HCT116 (cell line): ENCODE measurements at regions not wholly inside any gene's neighbourhood (a gene's known extent, or its start where the extent isn't known, plus 50 kb on each side); places are given as distances from the start of the nearest gene placed in this dataset.

Experiments used
- EZH2 ChIP-seq: fragments of 200-600 bp; sonication (generic); IDR thresholded peaks from 2 replicates; pipeline ENCODE4 v1.6.1; 2017; ENCODE audit warnings: antibody characterized with exemption, mixed run types
- EZH2phosphoT487 ChIP-seq: fragments of 200-600 bp; IDR thresholded peaks from 2 replicates; pipeline ENCODE4 v1.6.1; 2018; ENCODE audit warnings: antibody characterized with exemption, borderline replicate concordance
- POLR2A ChIP-seq: IDR thresholded peaks from 2 replicates; pipeline ENCODE4 v1.7.0; 2011; ENCODE audit warnings: borderline replicate concordance; ENCODE audit not compliant: insufficient read depth, insufficient read length; ENCODE audit errors: extremely low read depth
- TF ChIP-seq, protein P1 (sequence below), 3 experiments: fragments of 200-600 bp in 1 of 3; sonication (generic) in 1 of 3; IDR thresholded peaks in 2 of 3; conservative IDR thresholded peaks in 1 of 3; 2 replicates each; pipeline ENCODE4 v1.5.1; 2012 to 2017; ENCODE audit warnings: low read depth in 2 of 3, low read length in 2 of 3, antibody characterized with exemption in 1 of 3, borderline replicate concordance in 1 of 3, control low read depth in 1 of 3, mild to moderate bottlenecking in 1 of 3, mixed read lengths in 1 of 3, mixed run types in 1 of 3, moderate library complexity in 1 of 3; ENCODE audit not compliant: insufficient read depth in 1 of 3
- TF ChIP-seq, protein P2 (sequence below): IDR thresholded peaks from 2 replicates; pipeline ENCODE4 v1.6.1; 2012; ENCODE audit warnings: low read depth

DNA sequence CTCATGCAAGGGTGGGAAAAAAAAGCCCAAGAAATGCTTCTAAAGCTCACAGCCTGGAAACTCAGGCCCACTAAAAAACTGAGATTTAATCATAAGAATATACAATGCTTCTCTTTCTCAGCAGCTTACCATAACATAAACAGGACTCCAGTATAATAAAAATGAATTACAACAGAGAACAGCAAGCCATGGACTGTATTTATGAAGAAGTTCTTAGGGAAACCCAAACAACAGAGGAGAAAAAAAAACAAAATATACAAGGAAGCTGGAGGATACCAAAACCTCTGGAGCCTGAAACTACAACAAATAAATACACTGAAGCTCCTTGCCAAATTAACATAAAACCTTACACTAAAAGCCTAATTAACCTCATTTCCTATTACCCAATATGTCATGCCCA lies 187.8 kb downstream of the RDH14 start:
- TF ChIP-seq, protein P1, sequence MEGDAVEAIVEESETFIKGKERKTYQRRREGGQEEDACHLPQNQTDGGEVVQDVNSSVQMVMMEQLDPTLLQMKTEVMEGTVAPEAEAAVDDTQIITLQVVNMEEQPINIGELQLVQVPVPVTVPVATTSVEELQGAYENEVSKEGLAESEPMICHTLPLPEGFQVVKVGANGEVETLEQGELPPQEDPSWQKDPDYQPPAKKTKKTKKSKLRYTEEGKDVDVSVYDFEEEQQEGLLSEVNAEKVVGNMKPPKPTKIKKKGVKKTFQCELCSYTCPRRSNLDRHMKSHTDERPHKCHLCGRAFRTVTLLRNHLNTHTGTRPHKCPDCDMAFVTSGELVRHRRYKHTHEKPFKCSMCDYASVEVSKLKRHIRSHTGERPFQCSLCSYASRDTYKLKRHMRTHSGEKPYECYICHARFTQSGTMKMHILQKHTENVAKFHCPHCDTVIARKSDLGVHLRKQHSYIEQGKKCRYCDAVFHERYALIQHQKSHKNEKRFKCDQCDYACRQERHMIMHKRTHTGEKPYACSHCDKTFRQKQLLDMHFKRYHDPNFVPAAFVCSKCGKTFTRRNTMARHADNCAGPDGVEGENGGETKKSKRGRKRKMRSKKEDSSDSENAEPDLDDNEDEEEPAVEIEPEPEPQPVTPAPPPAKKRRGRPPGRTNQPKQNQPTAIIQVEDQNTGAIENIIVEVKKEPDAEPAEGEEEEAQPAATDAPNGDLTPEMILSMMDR (IDR thresholded peaks at IDR 0.05 in 2 of 3, conservative IDR thresholded peaks at IDR 0.05 in 1 of 3; ENCODE audit: borderline replicate concordance in 1 of 3, insufficient read depth in 1 of 3, low read depth in 2 of 3, low read length in 2 of 3) = no peak
- TF ChIP-seq, protein P2, sequence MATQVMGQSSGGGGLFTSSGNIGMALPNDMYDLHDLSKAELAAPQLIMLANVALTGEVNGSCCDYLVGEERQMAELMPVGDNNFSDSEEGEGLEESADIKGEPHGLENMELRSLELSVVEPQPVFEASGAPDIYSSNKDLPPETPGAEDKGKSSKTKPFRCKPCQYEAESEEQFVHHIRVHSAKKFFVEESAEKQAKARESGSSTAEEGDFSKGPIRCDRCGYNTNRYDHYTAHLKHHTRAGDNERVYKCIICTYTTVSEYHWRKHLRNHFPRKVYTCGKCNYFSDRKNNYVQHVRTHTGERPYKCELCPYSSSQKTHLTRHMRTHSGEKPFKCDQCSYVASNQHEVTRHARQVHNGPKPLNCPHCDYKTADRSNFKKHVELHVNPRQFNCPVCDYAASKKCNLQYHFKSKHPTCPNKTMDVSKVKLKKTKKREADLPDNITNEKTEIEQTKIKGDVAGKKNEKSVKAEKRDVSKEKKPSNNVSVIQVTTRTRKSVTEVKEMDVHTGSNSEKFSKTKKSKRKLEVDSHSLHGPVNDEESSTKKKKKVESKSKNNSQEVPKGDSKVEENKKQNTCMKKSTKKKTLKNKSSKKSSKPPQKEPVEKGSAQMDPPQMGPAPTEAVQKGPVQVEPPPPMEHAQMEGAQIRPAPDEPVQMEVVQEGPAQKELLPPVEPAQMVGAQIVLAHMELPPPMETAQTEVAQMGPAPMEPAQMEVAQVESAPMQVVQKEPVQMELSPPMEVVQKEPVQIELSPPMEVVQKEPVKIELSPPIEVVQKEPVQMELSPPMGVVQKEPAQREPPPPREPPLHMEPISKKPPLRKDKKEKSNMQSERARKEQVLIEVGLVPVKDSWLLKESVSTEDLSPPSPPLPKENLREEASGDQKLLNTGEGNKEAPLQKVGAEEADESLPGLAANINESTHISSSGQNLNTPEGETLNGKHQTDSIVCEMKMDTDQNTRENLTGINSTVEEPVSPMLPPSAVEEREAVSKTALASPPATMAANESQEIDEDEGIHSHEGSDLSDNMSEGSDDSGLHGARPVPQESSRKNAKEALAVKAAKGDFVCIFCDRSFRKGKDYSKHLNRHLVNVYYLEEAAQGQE = no peak
- TF ChIP-seq EZH2 = no peak
- no peak for TF ChIP-seq POLR2A
- TF ChIP-seq EZH2phosphoT487 = no peak
